CD4-positive, CD25-positive, alpha-beta regulatory T cell (primary cell): ENCODE measurements at regions not wholly inside any gene's neighbourhood (a gene's known extent, or its start where the extent isn't known, plus 50 kb on each side); places are given as distances from the start of the nearest gene placed in this dataset.

Source experiments
- ATAC-seq, 2 donors: fragments of 150-1000 bp; cut with Tn5 transposase; one replicate each; pipeline ENCODE4 v1.10.0; 2021; ENCODE audit warnings: low read depth in 2 of 2, moderate number of reproducible peaks in 2 of 2, moderate library complexity in 1 of 2
- DNase-seq, 3 donors: peaks; one replicate each; pipeline versions ENCODE4 v3.0.0 to v3.0.0-alpha.2; 2012 to 2022; ENCODE audit warnings: mixed read lengths in 1 of 3
- H3K27ac ChIP-seq: one replicate; pipeline ENCODE4 v1.7.0; 2013; ENCODE audit warnings: mild to moderate bottlenecking, low read length; ENCODE audit not compliant: insufficient read depth, poor library complexity, severe bottlenecking
- H3K27me3 ChIP-seq: one replicate; pipeline ENCODE4 v1.7.0; 2013; ENCODE audit warnings: low read length; ENCODE audit not compliant: control insufficient read depth, insufficient read depth
- H3K36me3 ChIP-seq: one replicate; pipeline ENCODE4 v1.7.0; 2013; ENCODE audit warnings: mild to moderate bottlenecking, low read length, moderate library complexity; ENCODE audit not compliant: control insufficient read depth, insufficient read depth
- H3K4me1 ChIP-seq: 2 replicates; pipeline ENCODE4 v1.7.0; 2013; ENCODE audit warnings: mild to moderate bottlenecking, low read length; ENCODE audit not compliant: insufficient read depth, control insufficient read depth, poor library complexity, severe bottlenecking
- H3K4me3 ChIP-seq: one replicate; pipeline ENCODE4 v1.7.0; 2013; ENCODE audit warnings: low read depth, mild to moderate bottlenecking, low read length, moderate library complexity
- H3K9me3 ChIP-seq, 2 experiments: 1 replicate in 1 of 2; 2 replicates in 1 of 2; pipeline ENCODE4 v1.7.0; 2013; ENCODE audit warnings: low read length in 2 of 2, mild to moderate bottlenecking in 1 of 2, moderate library complexity in 1 of 2; ENCODE audit not compliant: control insufficient read depth in 2 of 2
- H3K27ac Mint-ChIP-seq, 3 donors: one replicate each; pipeline ENCODE4 v1.8.0; 2020 to 2022; ENCODE audit warnings: mild to moderate bottlenecking in 3 of 3, mixed read lengths in 3 of 3, moderate library complexity in 2 of 3
- H3K27me3 Mint-ChIP-seq: one replicate; pipeline ENCODE4 v1.8.0; 2022; ENCODE audit warnings: mild to moderate bottlenecking, mixed read lengths
- H3K36me3 Mint-ChIP-seq: one replicate; pipeline ENCODE4 v1.8.0; 2020; ENCODE audit warnings: mixed read lengths
- H3K4me1 Mint-ChIP-seq, 4 donors: one replicate each; pipeline ENCODE4 v1.8.0; 2020 to 2022; ENCODE audit warnings: mixed read lengths in 4 of 4, mild to moderate bottlenecking in 1 of 4
- H3K4me3 Mint-ChIP-seq, 4 donors: one replicate each; pipeline ENCODE4 v1.8.0; 2020 to 2022; ENCODE audit warnings: mild to moderate bottlenecking in 4 of 4, mixed read lengths in 4 of 4, moderate library complexity in 3 of 4
- H3K9me3 Mint-ChIP-seq, 7 donors: one replicate each; pipeline ENCODE4 v1.8.0; 2020 to 2022; ENCODE audit warnings: mixed read lengths in 7 of 7, mild to moderate bottlenecking in 3 of 7, moderate library complexity in 2 of 7

GRCh38 chr9:78549711-78550110 lies 252.8 kb downstream of the PSAT1 start:
- no peak for DNase-seq
- no peak overlapping the region for H3K27ac Mint-ChIP-seq
- peaks cover 0 to 2% (median 0%) of the 10 kb centered on the region in 7 donors for H3K9me3 Mint-ChIP-seq
- H3K4me1 Mint-ChIP-seq = no peaks in the 10 kb centered on the region
- H3K27me3 Mint-ChIP-seq = no peaks in the 10 kb centered on the region
- Histone ChIP-seq H3K27ac (no peak overlapping the region), H3K27me3 (no peaks in the 10 kb centered on the region), H3K4me1 (no peaks in the 10 kb centered on the region), H3K9me3 (no peaks in the 10 kb centered on the region), H3K4me3 (no peak overlapping the region), H3K36me3 (no peaks in the 10 kb centered on the region)
- no peak for ATAC-seq
- H3K4me3 Mint-ChIP-seq = no peak overlapping the region
- H3K36me3 Mint-ChIP-seq = no peaks in the 10 kb centered on the region

DNA sequence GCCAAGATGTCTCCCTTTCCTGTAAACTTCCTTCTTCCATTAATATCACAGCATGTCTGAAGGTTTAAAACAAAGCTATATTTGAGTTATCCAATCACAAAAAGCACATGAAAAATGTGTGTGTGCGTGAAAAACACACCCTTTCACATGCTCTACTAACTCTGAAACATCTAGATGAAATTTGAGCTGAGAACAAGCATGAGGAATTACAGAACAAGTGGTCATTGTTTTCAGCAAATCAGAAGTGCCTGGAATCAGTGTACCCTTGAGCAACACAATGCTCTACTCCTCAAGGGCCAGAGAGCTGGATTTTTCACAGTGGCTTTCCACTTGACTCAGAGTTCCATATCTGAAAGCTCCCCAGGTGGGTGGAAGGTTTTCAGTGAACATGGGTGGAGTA lies 255.9 kb downstream of the PSAT1 start:
- Histone ChIP-seq H3K27ac (no peak overlapping the region), H3K4me3 (no peak overlapping the region), H3K27me3 (no peaks in the 10 kb centered on the region), H3K36me3 (no peaks in the 10 kb centered on the region), H3K9me3 (no peaks in the 10 kb centered on the region), H3K4me1 (no peaks in the 10 kb centered on the region)
- DNase-seq (no peak), ATAC-seq (no peak)
- H3K27ac Mint-ChIP-seq = no peak overlapping the region
- peaks cover 4% of the 10 kb centered on the region for H3K27me3 Mint-ChIP-seq
- no peak overlapping the region for H3K4me3 Mint-ChIP-seq
- H3K36me3 Mint-ChIP-seq = no peaks in the 10 kb centered on the region
- no peaks in the 10 kb centered on the region for H3K4me1 Mint-ChIP-seq
- peaks cover 0 to 3% (median 0%) of the 10 kb centered on the region in 7 donors for H3K9me3 Mint-ChIP-seq

GRCh38 chr9:78557540-78557939 lies 260.6 kb downstream of the PSAT1 start:
- H3K27ac Mint-ChIP-seq = no peak overlapping the region
- H3K4me3 Mint-ChIP-seq = no peak overlapping the region

DNA sequence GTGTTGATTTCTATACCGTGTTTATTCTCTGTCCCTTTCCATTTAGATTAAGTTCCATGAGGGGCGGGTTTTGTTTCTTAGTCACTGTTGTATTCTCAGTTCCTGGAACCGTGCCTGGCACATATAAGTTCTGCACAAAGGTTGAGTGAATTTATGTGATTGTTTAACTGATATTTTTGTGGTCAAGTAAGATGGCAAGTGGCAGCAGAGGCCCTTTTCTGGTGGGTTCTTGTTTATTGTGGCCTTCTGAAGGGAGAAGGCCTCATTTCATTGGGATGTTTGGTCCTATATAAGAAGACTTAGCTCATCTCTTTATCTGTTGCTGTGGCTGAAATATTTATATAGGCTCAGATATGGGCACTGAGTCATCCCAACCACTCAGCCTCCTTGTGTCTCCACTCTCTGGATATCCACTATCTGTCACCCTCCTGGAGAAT lies 262.5 kb downstream of the PSAT1 start:
- Histone ChIP-seq H3K36me3 (no peaks in the 10 kb centered on the region), H3K9me3 (no peaks in the 10 kb centered on the region), H3K4me3 (no peak overlapping the region), H3K27ac (no peak overlapping the region), H3K27me3 (no peaks in the 10 kb centered on the region), H3K4me1 (no peaks in the 10 kb centered on the region)
- DNase-seq = no peak
- H3K36me3 Mint-ChIP-seq = no peaks in the 10 kb centered on the region
- ATAC-seq = no peak
- H3K4me1 Mint-ChIP-seq = no peaks in the 10 kb centered on the region
- H3K4me3 Mint-ChIP-seq = no peak overlapping the region
- peaks cover 0 to 4% (median 0%) of the 10 kb centered on the region in 7 donors for H3K9me3 Mint-ChIP-seq
- H3K27ac Mint-ChIP-seq = peak overlapping the region in 1 of 3 donors; percentile 0
- H3K27me3 Mint-ChIP-seq = peaks cover 7% of the 10 kb centered on the region

More at GRCh38 chr9:78557540-78557939, 260.6 kb downstream of the PSAT1 start:
- no peak for ATAC-seq
- peaks cover 0 to 4% (median 0%) of the 10 kb centered on the region in 7 donors for H3K9me3 Mint-ChIP-seq
- peaks cover 7% of the 10 kb centered on the region for H3K27me3 Mint-ChIP-seq
- H3K36me3 Mint-ChIP-seq = no peaks in the 10 kb centered on the region
- no peaks in the 10 kb centered on the region for H3K4me1 Mint-ChIP-seq
- Histone ChIP-seq H3K4me1 (no peaks in the 10 kb centered on the region), H3K36me3 (no peaks in the 10 kb centered on the region), H3K27ac (no peak overlapping the region), H3K9me3 (no peaks in the 10 kb centered on the region), H3K4me3 (no peak overlapping the region), H3K27me3 (no peaks in the 10 kb centered on the region)
- no peak for DNase-seq

DNA sequence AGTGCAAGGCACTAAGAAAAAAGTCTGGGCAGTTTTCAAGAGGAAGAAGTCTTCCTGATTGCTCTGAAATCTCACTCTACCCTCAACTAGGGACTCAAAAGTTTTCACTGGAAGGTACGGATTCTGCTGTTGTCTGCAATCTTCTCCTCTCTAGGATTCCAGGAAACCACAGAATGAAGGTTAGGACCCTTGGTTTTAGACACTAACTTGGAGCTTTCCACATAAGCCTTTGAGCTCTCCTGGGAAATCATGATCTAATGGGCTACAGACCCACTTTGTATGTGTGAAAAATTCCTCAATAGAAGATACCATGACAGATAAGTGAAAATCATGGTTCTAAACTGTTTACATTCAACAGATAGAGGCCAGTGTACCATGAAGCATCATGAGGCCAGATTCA lies 265.1 kb downstream of the PSAT1 start:
- Histone ChIP-seq H3K36me3 (no peaks in the 10 kb centered on the region), H3K4me3 (no peak overlapping the region), H3K27ac (no peak overlapping the region), H3K27me3 (no peaks in the 10 kb centered on the region), H3K4me1 (no peaks in the 10 kb centered on the region), H3K9me3 (no peaks in the 10 kb centered on the region)
- Mint-ChIP-seq H3K9me3 (peaks cover 0 to 5% (median 0%) of the 10 kb centered on the region in 7 donors), H3K36me3 (no peaks in the 10 kb centered on the region), H3K4me3 (no peak overlapping the region), H3K27ac (no peak overlapping the region), H3K27me3 (peaks cover 4% of the 10 kb centered on the region), H3K4me1 (no peaks in the 10 kb centered on the region)
- DNase-seq (no peak), ATAC-seq (no peak)

- no peaks in the 10 kb centered on the region for H3K36me3 Mint-ChIP-seq
- no peak overlapping the region for H3K4me3 Mint-ChIP-seq
- no peak overlapping the region for H3K27ac ChIP-seq
- no peaks in the 10 kb centered on the region for H3K4me1 Mint-ChIP-seq
- peaks cover 4% of the 10 kb centered on the region for H3K27me3 Mint-ChIP-seq
- no peaks in the 10 kb centered on the region for H3K36me3 ChIP-seq
- no peak overlapping the region for H3K27ac Mint-ChIP-seq
- ATAC-seq (no peak), DNase-seq (no peak)
- no peaks in the 10 kb centered on the region for H3K27me3 ChIP-seq
- no peak overlapping the region for H3K4me3 ChIP-seq
- H3K4me1 ChIP-seq = no peaks in the 10 kb centered on the region
- peaks cover 0 to 5% (median 0%) of the 10 kb centered on the region in 7 donors for H3K9me3 Mint-ChIP-seq
- H3K9me3 ChIP-seq = no peaks in the 10 kb centered on the region
These were observed 266.3 kb downstream of the PSAT1 start for GRCh38 chr9:78563269-78563668.

DNA sequence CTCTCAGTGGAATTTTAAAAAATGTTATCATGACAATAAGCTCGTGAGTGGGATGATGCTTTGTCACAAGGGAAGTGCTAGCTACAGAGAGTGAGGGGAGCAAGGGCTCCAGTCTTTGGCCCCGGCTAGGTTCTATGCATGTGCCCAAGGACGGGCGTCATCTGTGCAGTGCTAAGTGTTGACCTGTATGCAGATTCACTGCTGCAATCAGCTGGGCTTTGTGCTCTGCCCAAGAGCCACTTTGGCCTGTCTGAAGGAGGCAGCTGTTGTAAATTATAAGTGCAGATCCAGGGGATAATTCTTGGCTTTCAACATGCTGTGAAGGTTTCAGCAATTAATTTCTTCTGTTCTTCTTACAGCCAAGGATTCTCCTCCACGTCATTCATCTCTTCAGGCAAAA lies 268.6 kb downstream of the PSAT1 start:
- DNase-seq (no peak), ATAC-seq (no peak)
- no peaks in the 10 kb centered on the region for H3K4me1 ChIP-seq
- H3K27me3 ChIP-seq = no peaks in the 10 kb centered on the region
- H3K36me3 Mint-ChIP-seq = no peaks in the 10 kb centered on the region
- H3K27me3 Mint-ChIP-seq = no peaks in the 10 kb centered on the region
- no peaks in the 10 kb centered on the region for H3K36me3 ChIP-seq
- no peak overlapping the region for H3K4me3 Mint-ChIP-seq
- no peak overlapping the region for H3K27ac ChIP-seq
- H3K27ac Mint-ChIP-seq = no peak overlapping the region
- H3K4me1 Mint-ChIP-seq = no peaks in the 10 kb centered on the region
- H3K9me3 Mint-ChIP-seq = peaks cover 0 to 5% (median 0%) of the 10 kb centered on the region in 7 donors
- no peak overlapping the region for H3K4me3 ChIP-seq
- H3K9me3 ChIP-seq = no peaks in the 10 kb centered on the region

DNA sequence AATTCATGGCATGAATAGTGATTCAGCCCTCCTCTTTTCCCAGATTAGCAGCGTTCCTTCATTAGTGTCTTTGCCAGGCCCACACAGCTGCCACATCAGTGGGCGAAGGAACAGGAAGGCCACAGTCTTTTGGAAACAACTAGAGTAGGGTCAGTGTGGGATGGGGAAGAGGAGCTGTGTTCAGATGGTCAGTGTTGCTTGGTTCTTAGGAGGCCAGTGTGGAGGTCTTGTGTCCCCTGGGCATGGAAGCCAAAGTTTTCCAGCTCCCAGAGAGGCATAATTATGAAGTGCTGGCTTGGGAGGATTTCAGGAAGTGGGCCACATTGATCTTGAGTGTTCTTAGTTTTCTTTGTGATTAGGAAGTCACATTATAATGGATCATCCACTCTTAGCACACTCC lies 269.6 kb downstream of the PSAT1 start:
- no peak for ATAC-seq
- H3K27ac Mint-ChIP-seq = no peak overlapping the region
- no peak overlapping the region for H3K27ac ChIP-seq
- H3K27me3 Mint-ChIP-seq = no peaks in the 10 kb centered on the region
- no peak for DNase-seq
- no peak overlapping the region for H3K4me3 Mint-ChIP-seq
- H3K27me3 ChIP-seq = no peaks in the 10 kb centered on the region
- H3K9me3 Mint-ChIP-seq = peaks cover 0 to 4% (median 0%) of the 10 kb centered on the region in 7 donors
- no peaks in the 10 kb centered on the region for H3K9me3 ChIP-seq
- no peak overlapping the region for H3K4me3 ChIP-seq
- no peaks in the 10 kb centered on the region for H3K4me1 Mint-ChIP-seq
- no peaks in the 10 kb centered on the region for H3K36me3 ChIP-seq
- no peaks in the 10 kb centered on the region for H3K4me1 ChIP-seq
- no peaks in the 10 kb centered on the region for H3K36me3 Mint-ChIP-seq
